Heart left ventricle (tissue), 16 donors: ENCODE measurements at regions not wholly inside any gene's neighbourhood (a gene's known extent, or its start where the extent isn't known, plus 50 kb on each side); places are given as distances from the start of the nearest gene placed in this dataset.

Experiments used
- ATAC-seq, 4 donors: fragments of 200-7000 bp; cut with Tn5 transposase; one replicate each; pipeline ENCODE4 v1.9.1; 2020 to 2022; ENCODE audit warnings: moderate library complexity in 4 of 4, mild to moderate bottlenecking in 3 of 4, moderate number of reproducible peaks in 1 of 4
- DNase-seq, 5 donors: peaks; one replicate each; pipeline ENCODE4 v3.0.0-alpha.2; 2020
- H3K27ac ChIP-seq, 12 donors: fragments of 200-600 bp; sonication (generic) in 4 of 12; one replicate each; pipeline versions ENCODE4 v1.5.0 to v1.8.0; 2016 to 2022; ENCODE audit warnings: mild to moderate bottlenecking in 2 of 12
- H3K27me3 ChIP-seq, 9 donors: fragments of 200-600 bp; sonication (generic) in 2 of 9; one replicate each; pipeline versions ENCODE4 v1.5.1 to v1.8.0; 2016 to 2022; ENCODE audit warnings: mild to moderate bottlenecking in 3 of 9
- H3K36me3 ChIP-seq, 9 donors: fragments of 200-600 bp; sonication (generic) in 2 of 9; one replicate each; pipeline versions ENCODE4 v1.5.0 to v1.8.0; 2018 to 2022; ENCODE audit warnings: mild to moderate bottlenecking in 2 of 9
- H3K4me1 ChIP-seq, 12 donors: fragments of 200-600 bp; sonication (generic) in 4 of 12; one replicate each; pipeline versions ENCODE4 v1.5.0 to v1.8.0; 2016 to 2022; ENCODE audit warnings: mild to moderate bottlenecking in 3 of 12
- H3K4me3 ChIP-seq, 12 donors: fragments of 200-600 bp; sonication (generic) in 4 of 12; one replicate each; pipeline versions ENCODE4 v1.5.0 to v1.8.0; 2017 to 2022; ENCODE audit warnings: mild to moderate bottlenecking in 9 of 12, moderate library complexity in 4 of 12
- H3K9me3 ChIP-seq, 12 donors: fragments of 200-600 bp; sonication (generic) in 4 of 12; one replicate each; pipeline versions ENCODE4 v1.5.0 to v1.8.0; 2016 to 2022; ENCODE audit warnings: mild to moderate bottlenecking in 1 of 12
- CTCF ChIP-seq, 12 donors: fragments of 200-600 bp; sonication (generic) in 4 of 12; IDR thresholded peaks; one replicate each; pipeline versions ENCODE4 v1.5.0 to v1.8.0; 2018 to 2022; ENCODE audit warnings: antibody characterized with exemption in 12 of 12, mild to moderate bottlenecking in 5 of 12
- POLR2A ChIP-seq, 2 donors: fragments of 450-650 bp; IDR thresholded peaks; one replicate each; pipeline ENCODE4 v1.6.1; 2017; ENCODE audit warnings: antibody characterized with exemption in 2 of 2, mild to moderate bottlenecking in 2 of 2, moderate library complexity in 2 of 2
- WGBS, 4 donors: extraction: QIAGEN DNeasy Blood & Tissue Kit in 2 of 4; methylation state at CpG; one replicate each; pipeline versions ENCODE4 v1.1.5 to v1.1.7; 2013 to 2018; 5-methylcytosine and 5-hydroxymethylcytosine counted together
- intact Hi-C, 10 donors: fragments of 100-400 bp; cut with DNase I; formaldehyde crosslinking; loops; one replicate each; pipeline versions ENCODE4 v1.11.1 to v1.14.2; 2022
- donor health status: ischemic (EF 13 %, LVEDD 7.1; RV severe dilation, severe dysfunction).
- donor health status: healthy with polysubstance abuse.
- donor health status: DM: no; HTN: yes; CAD: no.
- donor health status: DM: no; HTN: no; CAD: no.
- donor health status: ischemic (EF 25% LVEDD 6.9; RV normal size, moderate dysfunction).
- donor health status: ischemic (EF 25% LVEDD 5.7; RV mildly dilated, moderate dysfunction).
- donor health status: healthy.
- donor health status: DM: yes; HTN: yes; CAD: no.
- donor health status: ischemic (EF 35%, LVEDD 5.7; RV mildly dilated, moderate dysfunction).
- donor health status: nonischemic (EF 11% LVEDD 7.7; RV severe dilation, severe dysfunction).
- donor health status: DM: yes; HTN: yes; CAD: no.
- donor health status: PGD.
- donor health status: ischemic (EF 29% LVEDD 5.4; RV normal size, mild dysfunction).
- donor health status: nonischemic (EF 23%, LVEDD 6.1; RV moderate dilation, normal function).

- intact Hi-C loops: no loop called here
- peaks cover 0 to 8% (median 0%) of the 10 kb centered on the region in 12 donors for H3K9me3 ChIP-seq
- H3K4me1 ChIP-seq: no peaks in the 10 kb centered on the region
- no peak for ATAC-seq
- H3K4me3 ChIP-seq: no peak overlapping the region
- H3K27ac ChIP-seq: no peak overlapping the region
- no peaks in the 10 kb centered on the region for H3K27me3 ChIP-seq
- whole genome bisulfite sequencing, 4 donors: 68 to 76% (median 70%) methylated on average over 1 of the region's 1 CpG
- DNase-seq: no peak
- TF ChIP-seq CTCF (IDR thresholded peaks at IDR 0.05) (no peak), POLR2A (IDR thresholded peaks at IDR 0.05) (no peak)
- H3K36me3 ChIP-seq: no peaks in the 10 kb centered on the region
These were observed 230.4 kb upstream of the KCNH8 start for GRCh38 chr3:18917923-18918322.

DNA sequence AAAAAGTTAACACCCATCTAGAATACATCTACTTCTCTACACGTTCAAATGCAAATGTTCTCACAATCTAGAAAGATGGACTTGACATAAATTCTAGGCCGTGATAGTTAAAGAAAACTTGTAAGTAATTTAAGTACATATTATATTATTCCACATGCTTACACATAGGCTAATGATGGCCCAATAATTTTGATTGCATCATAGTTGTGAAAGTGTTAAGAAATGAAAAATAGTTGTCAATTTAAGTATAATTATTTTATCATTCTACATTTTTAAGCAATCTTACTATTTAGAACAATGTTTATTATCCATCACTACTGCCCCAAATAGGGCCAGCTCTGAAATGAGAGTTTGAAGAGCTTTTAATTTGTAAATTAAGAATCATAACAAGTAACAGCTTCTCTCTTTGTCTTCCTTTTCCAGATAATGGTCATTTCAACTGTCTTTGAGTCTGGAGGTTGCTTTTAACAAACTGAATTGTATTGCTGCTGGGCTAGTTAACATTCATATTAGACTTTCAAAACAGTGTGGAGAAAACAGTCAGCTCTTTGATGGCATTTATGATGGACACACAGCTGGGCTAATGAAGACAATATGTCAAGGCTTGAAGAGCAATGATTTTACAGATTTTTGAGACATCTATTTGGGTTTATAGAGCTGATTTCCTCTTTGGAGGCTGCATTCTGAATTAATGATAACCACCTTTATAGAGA, 246.1 kb upstream of the KCNH8 start:
- no peaks in the 10 kb centered on the region for H3K9me3 ChIP-seq
- no peaks in the 10 kb centered on the region for H3K36me3 ChIP-seq
- no peaks in the 10 kb centered on the region for H3K4me1 ChIP-seq
- TF ChIP-seq POLR2A (IDR thresholded peaks at IDR 0.05) (no peak), CTCF (IDR thresholded peaks at IDR 0.05) (no peak)
- intact Hi-C loops: no loop called here
- H3K27ac ChIP-seq: no peak overlapping the region
- DNase-seq: no peak
- no peak for ATAC-seq
- no peak overlapping the region for H3K4me3 ChIP-seq
- 74 to 82% (median 79%) methylated on average over 2 of the region's 2 CpGs for WGBS, 4 donors
- H3K27me3 ChIP-seq: no peaks in the 10 kb centered on the region

DNA sequence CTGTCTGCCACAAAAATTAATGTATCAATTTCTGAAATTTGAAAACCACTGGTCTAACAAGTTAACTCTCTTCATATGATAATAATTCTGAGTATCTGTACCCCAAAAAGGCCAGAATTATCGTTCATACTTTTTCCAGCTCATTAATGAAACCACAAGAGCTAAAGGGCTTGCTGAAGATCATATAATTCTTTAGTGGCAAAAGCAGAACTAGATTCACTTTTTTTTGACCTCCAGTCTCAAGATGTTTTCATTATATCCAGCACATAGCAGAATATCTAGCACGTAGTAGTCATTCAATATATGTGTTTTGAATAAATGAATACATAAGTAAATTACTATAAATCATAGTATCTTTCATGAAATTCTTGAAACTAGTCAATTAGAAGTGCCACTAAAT, 246.7 kb upstream of the KCNH8 start:
- Histone ChIP-seq H3K4me1 (no peaks in the 10 kb centered on the region), H3K27me3 (no peaks in the 10 kb centered on the region), H3K4me3 (no peak overlapping the region), H3K36me3 (no peaks in the 10 kb centered on the region), H3K27ac (no peak overlapping the region), H3K9me3 (no peaks in the 10 kb centered on the region)
- DNase-seq: no peak
- no peak for ATAC-seq
- TF ChIP-seq POLR2A (IDR thresholded peaks at IDR 0.05) (no peak), CTCF (IDR thresholded peaks at IDR 0.05) (no peak)
- WGBS, 4 donors: 65 to 78% (median 65%) methylated on average over 2 of the region's 2 CpGs
- intact Hi-C loops: no loop called here

DNA sequence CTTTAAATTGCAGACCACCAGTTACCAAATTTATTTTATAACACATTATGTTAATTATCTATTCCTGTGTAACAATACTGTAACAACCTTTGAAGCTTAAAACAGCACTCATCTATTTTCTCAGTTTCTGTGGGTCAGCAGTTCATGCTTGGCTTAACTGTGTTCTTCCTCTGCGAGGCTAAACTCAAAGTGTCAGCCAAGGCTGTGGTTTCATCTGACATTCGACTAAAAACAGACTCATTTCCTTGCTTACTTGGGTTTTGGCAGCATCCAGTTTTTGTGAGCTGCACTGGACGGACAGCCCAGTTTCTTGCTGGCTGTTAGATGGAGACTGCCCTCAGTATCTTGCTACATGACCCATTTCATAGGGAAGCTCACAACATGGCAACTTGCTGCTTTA, 247.3 kb upstream of the KCNH8 start:
- ATAC-seq: no peak
- no peak for DNase-seq
- Histone ChIP-seq H3K9me3 (no peaks in the 10 kb centered on the region), H3K27me3 (no peaks in the 10 kb centered on the region), H3K36me3 (no peaks in the 10 kb centered on the region), H3K4me1 (no peaks in the 10 kb centered on the region), H3K4me3 (no peak overlapping the region), H3K27ac (no peak overlapping the region)
- 26 to 39% (median 31%) methylated on average over 3 of the region's 3 CpGs for WGBS, 4 donors
- TF ChIP-seq CTCF (IDR thresholded peaks at IDR 0.05) (no peak), POLR2A (IDR thresholded peaks at IDR 0.05) (no peak)
- intact Hi-C loops: no loop called here
